ENCODE measurements at regions not wholly inside any gene's neighbourhood (a gene's known extent, or its start where the extent isn't known, plus 50 kb on each side); places are given as distances from the start of the nearest gene placed in this dataset.
A peak's percentile ranks its signal among the peaks of the same experiment; 100 is the strongest.

- H3K9ac ChIP-seq (ENCODE audit: insufficient read length): no peak overlapping the region
- peak overlapping the region; percentile 62; the same call in 1 of the 2 replicates for H3K27ac ChIP-seq
- no peak overlapping the region for H3K4me3 ChIP-seq
- DNase-seq (ENCODE audit: low read depth, low spot score): no peak
- no peaks in the 10 kb centered on the region for H3K36me3 ChIP-seq (ENCODE audit: insufficient read depth, low read length)
- H3K9me3 ChIP-seq (ENCODE audit: low read depth, low read length): no peaks in the 10 kb centered on the region
- no peak for TF ChIP-seq POLR2AphosphoS5 (IDR thresholded peaks at IDR 0.05; ENCODE audit: borderline replicate concordance, low read depth, low read length)
- no peak for TF ChIP-seq EZH2 (IDR thresholded peaks at IDR 0.05)
- no peak for TF ChIP-seq FOXP2 (optimal IDR thresholded peaks at IDR 0.05; ENCODE audit: control extremely low read depth, extremely low read length, insufficient read depth)
Measured at GRCh38 chr18:46256078-46256477, 151.9 kb downstream of the HAUS1 start.

DNA sequence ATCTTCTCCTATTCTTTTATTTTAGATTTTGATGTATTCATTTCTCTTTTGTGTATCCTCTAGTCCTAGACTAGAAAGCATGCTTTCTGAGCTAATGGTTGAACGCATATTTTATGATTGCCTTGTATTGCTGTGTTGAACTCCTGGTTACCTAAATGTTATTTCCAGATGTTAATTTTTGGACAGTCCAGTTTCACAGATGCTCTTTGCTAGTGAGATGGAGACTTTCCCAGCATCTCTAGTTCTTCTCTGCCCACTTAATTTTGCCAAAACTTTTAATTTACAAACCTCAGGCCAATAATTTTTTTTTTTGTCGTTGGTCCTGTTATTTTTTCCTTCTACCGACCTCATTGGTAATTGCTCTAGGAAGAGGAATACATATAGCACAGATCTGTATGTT, 153.2 kb downstream of the HAUS1 start:
- no peak overlapping the region for H3K9ac ChIP-seq (ENCODE audit: insufficient read length)
- no peak for DNase-seq (ENCODE audit: low read depth, low spot score)
- no peak overlapping the region for H3K4me3 ChIP-seq
- no peaks in the 10 kb centered on the region; the same call in 1 of the 2 replicates for H3K36me3 ChIP-seq (ENCODE audit: insufficient read depth, low read length)
- H3K27ac ChIP-seq: no peak overlapping the region; the same call in 1 of the 2 replicates
- TF ChIP-seq FOXP2 (optimal IDR thresholded peaks at IDR 0.05; ENCODE audit: control extremely low read depth, extremely low read length, insufficient read depth): no peak
- TF ChIP-seq POLR2AphosphoS5 (IDR thresholded peaks at IDR 0.05; ENCODE audit: borderline replicate concordance, low read depth, low read length): no peak
- no peak for TF ChIP-seq EZH2 (IDR thresholded peaks at IDR 0.05)
- no peaks in the 10 kb centered on the region for H3K9me3 ChIP-seq (ENCODE audit: low read depth, low read length)

GRCh38 chr18:46260016-46260878, 156.1 kb downstream of the HAUS1 start:
- H3K4me3 ChIP-seq: no peak overlapping the region
- H3K9me3 ChIP-seq (ENCODE audit: low read depth, low read length): no peaks in the 10 kb centered on the region
- no peak overlapping the region for H3K9ac ChIP-seq (ENCODE audit: insufficient read length)
- TF ChIP-seq FOXP2 (optimal IDR thresholded peaks at IDR 0.05; ENCODE audit: control extremely low read depth, extremely low read length, insufficient read depth) (no peak), POLR2AphosphoS5 (IDR thresholded peaks at IDR 0.05; ENCODE audit: borderline replicate concordance, low read depth, low read length) (no peak), EZH2 (IDR thresholded peaks at IDR 0.05) (no peak)
- no peak for DNase-seq (ENCODE audit: low read depth, low spot score)
- peak overlapping the region; percentile 31; the same call in 1 of the 2 replicates for H3K27ac ChIP-seq
- peaks cover 7% of the 10 kb centered on the region; the same call in 1 of the 2 replicates for H3K36me3 ChIP-seq (ENCODE audit: insufficient read depth, low read length)

GRCh38 chr18:46260879-46261143, 156.6 kb downstream of the HAUS1 start:
- no peak for DNase-seq (ENCODE audit: low read depth, low spot score)
- Histone ChIP-seq H3K4me3 (no peak overlapping the region), H3K27ac (no peak overlapping the region), H3K36me3 (ENCODE audit: insufficient read depth, low read length) (peaks cover 7% of the 10 kb centered on the region; the same call in 1 of the 2 replicates), H3K9ac (ENCODE audit: insufficient read length) (no peak overlapping the region), H3K9me3 (ENCODE audit: low read depth, low read length) (no peaks in the 10 kb centered on the region)
- no peak for TF ChIP-seq FOXP2 (optimal IDR thresholded peaks at IDR 0.05; ENCODE audit: control extremely low read depth, extremely low read length, insufficient read depth)
- TF ChIP-seq EZH2 (IDR thresholded peaks at IDR 0.05): no peak
- no peak for TF ChIP-seq POLR2AphosphoS5 (IDR thresholded peaks at IDR 0.05; ENCODE audit: borderline replicate concordance, low read depth, low read length)

- TF ChIP-seq POLR2AphosphoS5 (IDR thresholded peaks at IDR 0.05; ENCODE audit: borderline replicate concordance, low read depth, low read length) (no peak), EZH2 (IDR thresholded peaks at IDR 0.05) (no peak), FOXP2 (optimal IDR thresholded peaks at IDR 0.05; ENCODE audit: control extremely low read depth, extremely low read length, insufficient read depth) (no peak)
- Histone ChIP-seq H3K36me3 (ENCODE audit: insufficient read depth, low read length) (peaks cover 7% of the 10 kb centered on the region; the same call in 1 of the 2 replicates), H3K9ac (ENCODE audit: insufficient read length) (no peak overlapping the region), H3K27ac (no peak overlapping the region), H3K9me3 (ENCODE audit: low read depth, low read length) (no peaks in the 10 kb centered on the region), H3K4me3 (no peak overlapping the region)
- no peak for DNase-seq (ENCODE audit: low read depth, low spot score)
Measured at GRCh38 chr18:46261799-46262198, 157.6 kb downstream of the HAUS1 start.

- H3K36me3 ChIP-seq (ENCODE audit: insufficient read depth, low read length): peaks cover 9% of the 10 kb centered on the region; the same call in 1 of the 2 replicates
Measured at GRCh38 chr18:46262856-46263255, 158.7 kb downstream of the HAUS1 start.

GRCh38 chr18:46264255-46264654, 160.1 kb downstream of the HAUS1 start:
- Histone ChIP-seq H3K9me3 (ENCODE audit: low read depth, low read length) (no peaks in the 10 kb centered on the region), H3K9ac (ENCODE audit: insufficient read length) (no peak overlapping the region), H3K27ac (0 out of 2 replicates have a peak overlapping the region, but pooled peaks have one; percentile 26), H3K4me3 (no peak overlapping the region), H3K36me3 (ENCODE audit: insufficient read depth, low read length) (peaks cover 9% of the 10 kb centered on the region; the same call in 1 of the 2 replicates)
- TF ChIP-seq FOXP2 (optimal IDR thresholded peaks at IDR 0.05; ENCODE audit: control extremely low read depth, extremely low read length, insufficient read depth): no peak
- TF ChIP-seq POLR2AphosphoS5 (IDR thresholded peaks at IDR 0.05; ENCODE audit: borderline replicate concordance, low read depth, low read length): no peak
- TF ChIP-seq EZH2 (IDR thresholded peaks at IDR 0.05): no peak
- DNase-seq (ENCODE audit: low read depth, low spot score): no peak

More at GRCh38 chr18:46262856-46263255, 158.7 kb downstream of the HAUS1 start:
- Histone ChIP-seq H3K9ac (ENCODE audit: insufficient read length) (no peak overlapping the region), H3K27ac (no peak overlapping the region), H3K4me3 (no peak overlapping the region), H3K9me3 (ENCODE audit: low read depth, low read length) (no peaks in the 10 kb centered on the region)
- no peak for DNase-seq (ENCODE audit: low read depth, low spot score)
- no peak for TF ChIP-seq POLR2AphosphoS5 (IDR thresholded peaks at IDR 0.05; ENCODE audit: borderline replicate concordance, low read depth, low read length)
- TF ChIP-seq EZH2 (IDR thresholded peaks at IDR 0.05): no peak
- TF ChIP-seq FOXP2 (optimal IDR thresholded peaks at IDR 0.05; ENCODE audit: control extremely low read depth, extremely low read length, insufficient read depth): no peak

DNA sequence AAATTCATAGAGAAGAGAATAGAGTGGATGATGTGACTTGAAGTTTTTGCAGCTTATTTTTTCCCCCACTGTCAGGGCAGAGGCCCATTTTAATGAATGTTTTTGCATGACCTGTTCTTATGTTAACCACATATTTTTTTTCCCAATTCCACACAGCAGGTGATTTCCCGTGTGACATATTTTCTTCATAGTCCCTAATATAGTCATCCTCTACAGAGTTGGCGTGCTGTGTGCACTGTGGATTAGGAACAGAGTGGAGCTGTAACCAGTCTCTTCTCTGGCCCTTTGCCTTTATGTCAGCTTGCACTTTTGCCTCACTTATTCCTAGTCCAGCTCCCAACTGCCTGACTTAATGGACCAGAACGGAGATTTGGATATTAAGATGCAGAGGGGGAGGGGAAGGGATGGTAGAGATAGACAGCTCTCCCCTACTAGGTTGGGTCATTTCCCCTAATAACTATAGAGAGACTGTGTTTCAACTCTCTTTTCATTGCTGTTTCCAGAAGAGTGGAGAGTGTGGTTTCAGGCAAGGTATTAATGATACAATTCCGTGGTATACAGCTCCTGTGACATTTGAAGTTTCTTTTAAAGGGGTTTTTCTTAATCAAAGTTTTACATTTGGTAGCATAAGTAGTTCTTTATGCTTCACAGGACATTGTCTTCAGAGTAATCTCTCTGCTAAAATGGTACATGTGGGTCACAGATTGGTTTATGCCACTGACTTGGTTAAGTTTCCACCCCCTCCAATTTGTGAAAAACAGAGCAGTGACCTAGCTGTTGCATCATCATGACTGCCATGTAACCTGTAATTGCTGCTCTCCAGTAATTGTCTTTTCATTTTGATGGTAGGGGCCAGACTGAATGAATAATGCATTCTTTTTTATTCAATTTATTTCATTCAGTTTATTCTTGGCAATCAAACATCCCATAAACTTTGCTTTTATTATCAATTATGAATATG, 161.3 kb downstream of the HAUS1 start:
- peak; percentile 70 for DNase-seq (ENCODE audit: low read depth, low spot score)
- H3K36me3 ChIP-seq (ENCODE audit: insufficient read depth, low read length): peaks cover 9% of the 10 kb centered on the region; the same call in 1 of the 2 replicates
- no peak overlapping the region for H3K9ac ChIP-seq (ENCODE audit: insufficient read length)
- no peaks in the 10 kb centered on the region for H3K9me3 ChIP-seq (ENCODE audit: low read depth, low read length)
- no peak for TF ChIP-seq EZH2 (IDR thresholded peaks at IDR 0.05)
- no peak for TF ChIP-seq FOXP2 (optimal IDR thresholded peaks at IDR 0.05; ENCODE audit: control extremely low read depth, extremely low read length, insufficient read depth)
- no peak for TF ChIP-seq POLR2AphosphoS5 (IDR thresholded peaks at IDR 0.05; ENCODE audit: borderline replicate concordance, low read depth, low read length)
- peak overlapping the region; percentile 67 for H3K27ac ChIP-seq
- H3K4me3 ChIP-seq: 0 out of 2 replicates have a peak overlapping the region, but pooled peaks have one; percentile 1
